KMS-11 (cell line): ENCODE measurements at regions not wholly inside any gene's neighbourhood (a gene's known extent, or its start where the extent isn't known, plus 50 kb on each side); places are given as distances from the start of the nearest gene placed in this dataset.

Experiments used
- H2AFZ ChIP-seq: fragments of 200-600 bp; sonication (generic); 2 replicates; pipeline ENCODE4 v1.6.1; 2016; ENCODE audit warnings: antibody characterized with exemption, mixed run types, low read depth
- H3K27ac ChIP-seq: fragments of 200-600 bp; sonication (generic); 2 replicates; pipeline ENCODE4 v1.6.1; 2016; ENCODE audit warnings: mild to moderate bottlenecking, mixed run types
- H3K27me3 ChIP-seq: fragments of 200-600 bp; sonication (generic); 2 replicates; pipeline ENCODE4 v1.6.1; 2017; ENCODE audit warnings: mild to moderate bottlenecking, low read depth, mixed run types, moderate library complexity; ENCODE audit not compliant: insufficient read depth
- H3K36me3 ChIP-seq: fragments of 200-600 bp; sonication (generic); 2 replicates; pipeline ENCODE4 v1.6.1; 2017; ENCODE audit warnings: mild to moderate bottlenecking, mixed run types; ENCODE audit not compliant: insufficient read depth
- H3K4me1 ChIP-seq: fragments of 200-600 bp; sonication (generic); 2 replicates; pipeline ENCODE4 v1.6.1; 2016; ENCODE audit warnings: mild to moderate bottlenecking, low read depth, mixed run types; ENCODE audit not compliant: poor library complexity, severe bottlenecking
- H3K4me2 ChIP-seq: fragments of 200-600 bp; sonication (generic); 2 replicates; pipeline ENCODE4 v1.7.0; 2016; ENCODE audit warnings: mild to moderate bottlenecking, mixed run types
- H3K4me3 ChIP-seq: fragments of 200-600 bp; sonication (generic); IDR thresholded peaks from 2 replicates; pipeline ENCODE4 v1.6.1; 2017; ENCODE audit warnings: low read depth, low read length, mixed read lengths; ENCODE audit not compliant: insufficient read depth
- H3K79me2 ChIP-seq: fragments of 200-600 bp; sonication (generic); 2 replicates; pipeline ENCODE4 v1.6.1; 2016; ENCODE audit warnings: low read depth, mixed run types; ENCODE audit not compliant: insufficient read depth
- H3K9ac ChIP-seq: fragments of 200-600 bp; sonication (generic); 2 replicates; pipeline ENCODE4 v1.6.1; 2016; ENCODE audit warnings: mild to moderate bottlenecking, mixed run types
- H4K20me1 ChIP-seq: fragments of 200-600 bp; sonication (generic); 2 replicates; pipeline ENCODE4 v1.6.1; 2016; ENCODE audit warnings: mild to moderate bottlenecking, mixed run types; ENCODE audit not compliant: insufficient read depth
- CTCF ChIP-seq: fragments of 200-600 bp; sonication (generic); conservative IDR thresholded peaks from 2 replicates; pipeline ENCODE4 v1.6.1; 2017; ENCODE audit warnings: low read depth, mild to moderate bottlenecking, antibody characterized with exemption, low read length, moderate library complexity, mixed read lengths

- no peaks in the 10 kb centered on the region for H3K36me3 ChIP-seq
- no peak overlapping the region for H3K27ac ChIP-seq
- no peak overlapping the region for H3K9ac ChIP-seq
- peaks cover 3% of the 10 kb centered on the region for H3K4me1 ChIP-seq
- no peaks in the 10 kb centered on the region for H4K20me1 ChIP-seq
- peak; percentile 45; the same call in 1 of the 2 replicates for TF ChIP-seq CTCF
- no peak overlapping the region for H2AFZ ChIP-seq
- H3K79me2 ChIP-seq: no peaks in the 10 kb centered on the region
- no peak overlapping the region for H3K4me2 ChIP-seq
- H3K4me3 ChIP-seq: no peak overlapping the region
- no peaks in the 10 kb centered on the region for H3K27me3 ChIP-seq
Measured at GRCh38 chr2:67854798-67855197, 208.0 kb downstream of the C1D start.

GRCh38 chr2:67856866-67857265 is 205.9 kb downstream of the C1D start:
- H3K79me2 ChIP-seq: no peaks in the 10 kb centered on the region
- H3K4me2 ChIP-seq: no peak overlapping the region
- H4K20me1 ChIP-seq: no peaks in the 10 kb centered on the region
- no peak overlapping the region for H3K4me3 ChIP-seq
- no peak overlapping the region for H2AFZ ChIP-seq
- no peaks in the 10 kb centered on the region for H3K36me3 ChIP-seq
- no peak overlapping the region for H3K27ac ChIP-seq
- no peaks in the 10 kb centered on the region for H3K4me1 ChIP-seq
- H3K9ac ChIP-seq: no peak overlapping the region
- no peak for TF ChIP-seq CTCF
- H3K27me3 ChIP-seq: no peaks in the 10 kb centered on the region

- Histone ChIP-seq H3K36me3 (no peaks in the 10 kb centered on the region), H3K79me2 (no peaks in the 10 kb centered on the region), H3K4me1 (no peaks in the 10 kb centered on the region), H3K9ac (no peak overlapping the region), H2AFZ (no peak overlapping the region), H3K4me3 (no peak overlapping the region), H3K4me2 (no peak overlapping the region), H4K20me1 (no peaks in the 10 kb centered on the region), H3K27ac (no peak overlapping the region), H3K27me3 (no peaks in the 10 kb centered on the region)
- TF ChIP-seq CTCF: no peak
Measured at GRCh38 chr2:67857836-67858235, 205.0 kb downstream of the C1D start.

GRCh38 chr2:67858886-67859285 is 203.9 kb downstream of the C1D start:
- no peak overlapping the region for H3K27ac ChIP-seq
- H3K4me1 ChIP-seq: no peaks in the 10 kb centered on the region
- no peaks in the 10 kb centered on the region for H3K36me3 ChIP-seq
- TF ChIP-seq CTCF: no peak
- no peak overlapping the region for H3K9ac ChIP-seq
- no peaks in the 10 kb centered on the region for H3K79me2 ChIP-seq
- H3K4me3 ChIP-seq: no peak overlapping the region
- H4K20me1 ChIP-seq: no peaks in the 10 kb centered on the region
- H3K4me2 ChIP-seq: no peak overlapping the region
- no peaks in the 10 kb centered on the region for H3K27me3 ChIP-seq
- no peak overlapping the region for H2AFZ ChIP-seq
